IPS-18a (cell line): ENCODE measurements at regions not wholly inside any gene's neighbourhood (a gene's known extent, or its start where the extent isn't known, plus 50 kb on each side); places are given as distances from the start of the nearest gene placed in this dataset.
"Not testable (repeated sequence)": the region's sequence is repeated elsewhere in the genome, so short reads cannot be mapped to it uniquely, and the experiment has no call there.

Experiments
- H3K27ac ChIP-seq: one replicate; pipeline ENCODE4 v1.5.1; 2013; ENCODE audit warnings: low read length
- H3K27me3 ChIP-seq: one replicate; pipeline ENCODE4 v1.6.1; 2013; ENCODE audit warnings: mild to moderate bottlenecking, low read length; ENCODE audit not compliant: control insufficient read depth, insufficient read depth
- H3K36me3 ChIP-seq: one replicate; pipeline ENCODE4 v1.6.1; 2013; ENCODE audit warnings: low read depth, low read length; ENCODE audit not compliant: control insufficient read depth
- H3K4me1 ChIP-seq: one replicate; pipeline ENCODE4 v1.6.1; 2013; ENCODE audit warnings: low read depth, low read length; ENCODE audit not compliant: control insufficient read depth
- H3K4me3 ChIP-seq: one replicate; pipeline ENCODE4 v1.5.1; 2013; ENCODE audit warnings: low read length
- H3K9ac ChIP-seq: one replicate; pipeline ENCODE4 v1.6.1; 2013; ENCODE audit warnings: mild to moderate bottlenecking, low read length, moderate library complexity
- H3K9me3 ChIP-seq: one replicate; pipeline ENCODE4 v1.6.1; 2013; ENCODE audit warnings: low read depth, low read length; ENCODE audit not compliant: control insufficient read depth

DNA sequence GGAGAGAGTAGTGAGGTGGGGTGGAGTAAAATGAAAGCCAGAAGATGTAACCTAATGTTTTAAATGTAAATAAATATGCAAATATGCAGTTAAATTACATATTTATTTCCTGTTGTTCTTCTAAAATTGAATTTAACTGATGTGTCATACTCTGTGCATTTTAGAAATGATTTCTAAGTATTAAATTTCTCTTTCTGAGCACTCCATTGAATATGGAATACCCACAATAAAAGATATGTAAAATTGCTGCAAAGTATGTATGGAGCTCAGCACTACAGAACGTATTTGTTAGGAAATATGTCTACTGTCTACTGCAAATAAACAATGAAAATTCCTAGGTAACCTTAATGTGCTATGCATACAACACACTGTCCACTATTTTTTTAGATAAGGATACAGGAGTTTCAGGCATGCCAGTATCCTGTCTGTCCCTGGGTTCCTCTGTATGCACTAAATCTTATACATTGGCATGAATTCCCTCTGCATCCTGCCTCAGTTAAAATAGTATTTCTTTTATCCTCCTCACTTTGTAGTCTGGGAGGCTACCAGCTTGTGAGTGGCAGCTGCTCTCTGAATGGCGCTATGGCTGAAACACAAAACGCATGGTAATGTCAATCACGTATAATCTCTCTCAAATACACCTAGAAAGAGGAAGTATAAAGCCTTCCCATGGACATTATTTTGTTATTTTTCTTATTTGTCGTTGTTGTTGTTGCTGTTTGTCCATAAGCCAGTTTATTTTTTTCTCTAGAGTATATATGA is 579.5 kb downstream of the PYDC2 start:
- Histone ChIP-seq H3K9me3 (no peaks in the 10 kb centered on the region), H3K27me3 (no peaks in the 10 kb centered on the region), H3K27ac (no peak overlapping the region), H3K4me3 (no peak overlapping the region), H3K36me3 (no peaks in the 10 kb centered on the region), H3K9ac (no peak overlapping the region), H3K4me1 (peaks cover 16% of the 10 kb centered on the region)

DNA sequence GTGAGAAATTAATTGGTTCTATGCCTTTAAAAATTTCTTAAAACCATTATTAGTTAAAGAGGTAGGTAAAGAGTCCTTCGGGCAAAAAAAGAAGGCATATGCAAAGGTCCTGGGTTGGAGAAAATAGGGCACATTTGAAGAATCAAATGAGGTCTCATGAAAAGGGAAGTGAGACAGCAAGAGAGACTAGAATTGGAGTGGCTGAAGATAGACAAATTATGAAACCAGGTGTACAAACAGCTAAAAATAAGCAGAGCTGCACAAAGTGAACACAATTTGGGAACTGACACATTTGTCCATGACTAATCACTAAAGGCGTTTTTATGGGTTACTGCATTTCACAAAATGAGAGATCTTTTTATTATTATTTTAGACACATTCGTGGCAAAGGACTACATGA is 581.2 kb downstream of the PYDC2 start:
- H3K9ac ChIP-seq = no peak overlapping the region
- no peaks in the 10 kb centered on the region for H3K9me3 ChIP-seq
- no peak overlapping the region for H3K4me3 ChIP-seq
- no peak overlapping the region for H3K27ac ChIP-seq
- no peaks in the 10 kb centered on the region for H3K36me3 ChIP-seq
- peaks cover 16% of the 10 kb centered on the region for H3K4me1 ChIP-seq
- no peaks in the 10 kb centered on the region for H3K27me3 ChIP-seq

DNA sequence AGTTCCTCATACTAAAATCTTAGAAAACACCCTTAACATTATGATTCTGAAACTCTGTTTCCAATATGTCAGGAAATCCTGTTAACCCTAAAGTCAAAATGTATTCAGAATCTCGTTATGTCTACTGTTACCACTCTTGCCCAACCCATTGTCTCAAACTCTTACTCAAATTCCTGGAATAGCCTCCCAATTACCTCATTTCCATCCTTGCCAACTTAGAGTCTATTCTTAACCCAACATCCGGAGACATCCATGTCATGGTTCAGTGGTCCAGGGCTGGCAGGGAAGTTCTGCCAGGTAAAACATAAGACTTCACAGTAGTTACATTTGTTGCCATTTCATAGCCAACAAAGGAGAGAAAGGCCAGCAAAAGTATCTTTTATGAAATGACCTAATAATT is 593.9 kb downstream of the PYDC2 start:
- H3K27me3 ChIP-seq = no peaks in the 10 kb centered on the region
- no peaks in the 10 kb centered on the region for H3K9me3 ChIP-seq
- H3K9ac ChIP-seq = no peak overlapping the region
- no peaks in the 10 kb centered on the region for H3K36me3 ChIP-seq
- H3K4me1 ChIP-seq = no peaks in the 10 kb centered on the region
- H3K4me3 ChIP-seq = no peak overlapping the region
- no peak overlapping the region for H3K27ac ChIP-seq

DNA sequence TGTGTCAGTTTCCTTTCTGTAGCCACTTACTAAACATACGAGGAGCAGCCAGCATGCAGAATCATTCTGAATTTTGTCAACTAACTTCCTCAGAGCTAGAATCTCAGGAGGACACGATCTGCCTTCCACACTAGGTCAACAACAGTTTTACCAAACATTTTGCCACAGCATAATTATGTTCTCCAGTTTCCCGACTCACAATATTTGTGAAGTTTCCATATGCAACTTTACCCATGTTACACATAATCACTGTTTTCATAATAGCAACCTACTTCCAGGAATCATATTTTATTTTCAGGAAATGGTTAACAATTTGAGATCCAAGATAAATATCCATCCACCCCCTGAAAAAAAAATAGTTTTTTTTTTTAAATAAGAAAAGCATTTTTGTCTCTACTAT is 595.0 kb downstream of the PYDC2 start:
- Histone ChIP-seq H3K4me1 (no peaks in the 10 kb centered on the region), H3K27me3 (no peaks in the 10 kb centered on the region), H3K4me3 (no peak overlapping the region), H3K27ac (no peak overlapping the region), H3K9me3 (no peaks in the 10 kb centered on the region), H3K36me3 (no peaks in the 10 kb centered on the region), H3K9ac (no peak overlapping the region)

DNA sequence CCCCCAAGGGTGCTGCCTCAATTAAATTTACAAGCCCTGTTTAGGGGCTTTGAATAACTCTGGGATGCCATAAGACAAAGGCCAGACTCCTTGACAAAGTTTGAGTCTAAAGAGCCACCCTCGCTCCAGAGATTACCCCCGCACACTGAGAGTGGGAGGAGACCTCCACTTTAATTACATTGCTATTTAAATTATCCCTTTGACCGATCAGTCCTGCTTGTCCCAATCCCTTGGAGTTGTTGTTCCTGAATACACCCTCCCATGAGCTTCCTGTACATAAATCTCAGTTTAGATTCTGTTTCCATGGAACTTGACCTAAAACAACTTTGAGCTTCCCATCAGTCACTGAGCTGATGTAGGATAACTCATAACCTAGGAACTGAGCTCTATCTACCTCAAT is 596.3 kb downstream of the PYDC2 start:
- Histone ChIP-seq H3K9ac (no peak overlapping the region), H3K36me3 (no peaks in the 10 kb centered on the region), H3K4me3 (no peak overlapping the region), H3K27ac (no peak overlapping the region), H3K4me1 (no peaks in the 10 kb centered on the region), H3K9me3 (no peaks in the 10 kb centered on the region), H3K27me3 (no peaks in the 10 kb centered on the region)

DNA sequence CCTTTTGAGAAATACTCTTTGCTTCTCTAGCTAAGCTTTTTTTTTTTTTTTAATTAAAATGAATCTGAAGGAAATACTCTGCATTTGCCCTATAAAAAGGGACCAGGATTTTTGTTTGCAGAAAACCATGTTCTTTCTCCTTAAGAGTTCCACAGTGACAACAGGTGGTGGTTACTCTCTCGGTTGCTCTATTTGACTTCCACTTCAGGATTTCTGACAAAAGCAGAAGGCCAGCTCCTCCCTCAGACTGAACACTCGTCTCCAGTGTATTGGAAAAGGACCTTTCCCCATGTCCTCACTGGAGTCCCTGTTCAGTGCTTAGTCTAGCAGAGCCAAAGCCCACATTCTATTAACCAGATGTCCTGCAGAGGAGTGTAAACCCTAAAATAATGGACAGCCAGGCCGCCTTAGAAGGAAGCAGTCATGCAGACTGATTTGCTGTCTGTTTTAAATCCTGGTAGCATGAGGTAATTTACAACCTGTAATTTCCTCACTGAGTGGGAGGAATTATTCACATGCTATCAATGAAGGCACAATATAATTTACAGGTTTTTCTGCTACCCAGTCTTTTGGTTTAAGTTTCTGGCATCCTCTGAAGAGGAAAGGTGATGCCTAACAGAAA is 599.3 kb downstream of the PYDC2 start:
- no peaks in the 10 kb centered on the region for H3K36me3 ChIP-seq
- no peak overlapping the region for H3K9ac ChIP-seq
- H3K9me3 ChIP-seq = no peaks in the 10 kb centered on the region
- no peak overlapping the region for H3K27ac ChIP-seq
- no peaks in the 10 kb centered on the region for H3K27me3 ChIP-seq
- H3K4me3 ChIP-seq = no peak overlapping the region
- peaks cover 7% of the 10 kb centered on the region for H3K4me1 ChIP-seq

DNA sequence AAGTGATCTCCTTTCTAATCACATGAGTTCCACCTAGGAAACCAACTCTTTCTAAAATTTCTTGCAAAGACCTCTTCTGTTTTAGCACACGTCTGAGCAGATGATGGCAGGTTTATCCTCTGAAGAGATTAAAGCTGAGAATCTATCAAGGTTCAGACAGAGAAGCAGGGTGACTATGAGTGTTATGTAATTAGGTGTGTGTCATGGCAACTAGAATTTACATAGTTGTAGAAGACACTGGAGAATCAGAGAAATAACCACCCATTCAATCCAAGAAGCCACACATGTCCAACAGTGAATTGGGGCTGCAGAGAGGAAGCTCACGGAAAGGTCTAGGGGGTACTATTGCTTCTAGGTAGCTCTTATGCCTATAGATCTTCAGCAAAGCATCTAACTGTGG is 600.5 kb downstream of the PYDC2 start:
- H3K4me1 ChIP-seq = peaks cover 7% of the 10 kb centered on the region
- H3K27ac ChIP-seq = no peak overlapping the region
- no peak overlapping the region for H3K4me3 ChIP-seq
- H3K9me3 ChIP-seq = no peaks in the 10 kb centered on the region
- H3K27me3 ChIP-seq = no peaks in the 10 kb centered on the region
- H3K9ac ChIP-seq = no peak overlapping the region
- no peaks in the 10 kb centered on the region for H3K36me3 ChIP-seq

- H3K4me1 ChIP-seq = peaks cover 7% of the 10 kb centered on the region
- H3K9me3 ChIP-seq = no peaks in the 10 kb centered on the region
- H3K9ac ChIP-seq = no peak overlapping the region
- H3K4me3 ChIP-seq = no peak overlapping the region
- no peaks in the 10 kb centered on the region for H3K27me3 ChIP-seq
- H3K27ac ChIP-seq = no peak overlapping the region
- H3K36me3 ChIP-seq = no peaks in the 10 kb centered on the region
Observed at GRCh38 chr3:192062186-192062585, 601.2 kb downstream of the PYDC2 start.

DNA sequence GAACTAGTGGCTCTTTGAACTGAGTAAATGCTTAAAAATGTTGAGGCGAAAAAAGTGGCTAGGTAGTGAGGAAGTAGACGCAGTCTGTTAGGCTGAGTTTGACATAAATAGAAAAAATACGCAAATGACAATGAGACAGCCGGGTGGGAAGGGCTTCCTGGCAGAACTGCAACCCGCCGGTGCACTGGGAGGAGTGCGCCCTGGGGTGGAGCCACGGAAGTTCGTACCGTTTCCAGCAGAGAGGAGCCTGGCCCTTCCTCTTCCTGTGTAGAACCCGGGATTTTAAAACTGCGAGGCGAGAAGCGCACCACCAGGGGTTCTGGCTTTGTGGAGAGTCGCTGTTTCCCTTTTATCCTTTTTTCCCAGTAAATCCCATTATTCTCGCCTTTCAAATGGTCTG is 602.6 kb downstream of the PYDC2 start:
- H3K27me3 ChIP-seq = no peaks in the 10 kb centered on the region
- peak overlapping the region; percentile 30 for H3K4me3 ChIP-seq
- no peak overlapping the region for H3K9ac ChIP-seq
- H3K9me3 ChIP-seq = no peaks in the 10 kb centered on the region
- no peaks in the 10 kb centered on the region for H3K36me3 ChIP-seq
- peaks cover 7% of the 10 kb centered on the region for H3K4me1 ChIP-seq
- no peak overlapping the region for H3K27ac ChIP-seq

- Histone ChIP-seq H3K4me1 (peaks cover 7% of the 10 kb centered on the region), H3K9me3 (no peaks in the 10 kb centered on the region), H3K9ac (no peak overlapping the region), H3K4me3 (no peak overlapping the region), H3K27me3 (no peaks in the 10 kb centered on the region), H3K36me3 (no peaks in the 10 kb centered on the region), H3K27ac (no peak overlapping the region)
Observed at GRCh38 chr3:192064959-192065358, 604.0 kb downstream of the PYDC2 start.

DNA sequence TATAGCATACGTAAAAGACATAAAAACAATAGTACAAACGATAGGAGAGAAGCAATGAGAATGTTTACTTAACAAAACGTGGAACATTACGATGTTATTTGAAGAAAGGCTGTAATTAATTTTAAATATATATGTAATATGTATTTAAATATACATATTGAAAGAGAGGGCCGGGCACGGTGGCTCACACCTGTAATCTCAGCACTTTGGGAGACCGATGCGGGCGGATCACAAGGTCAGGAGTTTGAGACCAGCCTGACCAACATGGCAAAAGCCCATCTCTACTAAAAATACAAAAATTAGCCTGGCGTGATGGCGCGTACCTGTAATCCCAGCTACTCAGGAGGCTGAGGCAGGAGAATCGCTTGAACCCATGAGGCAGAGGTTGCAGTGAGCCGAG is 605.3 kb downstream of the PYDC2 start:
- not testable (repeated sequence) for H3K9ac ChIP-seq, H3K27me3 ChIP-seq, H3K4me3 ChIP-seq, H3K9me3 ChIP-seq, H3K27ac ChIP-seq, H3K36me3 ChIP-seq, H3K4me1 ChIP-seq
